Adrenal gland (tissue), 9 donors: ENCODE measurements at regions not wholly inside any gene's neighbourhood (a gene's known extent, or its start where the extent isn't known, plus 50 kb on each side); places are given as distances from the start of the nearest gene placed in this dataset.

ENCODE experiments used
- DNase-seq, 7 donors: peaks; one replicate each; pipeline ENCODE4 v3.0.0-alpha.2; 2019 to 2020
- H3K27ac ChIP-seq, 5 donors: fragments of 200-600 bp; sonication (generic) in 4 of 5; 1 replicate in 3 of 5; 2 replicates in 2 of 5; pipeline versions ENCODE4 v1.5.1 to v1.8.0; 2016 to 2020; ENCODE audit warnings: mild to moderate bottlenecking in 1 of 5
- H3K27me3 ChIP-seq: fragments of 200-600 bp; 2 replicates; pipeline ENCODE4 v1.8.0; 2021
- H3K36me3 ChIP-seq, 2 donors: fragments of 200-600 bp; replicated peaks in 1 of 2; 1 replicate in 1 of 2; 2 replicates in 1 of 2; pipeline versions ENCODE4 v1.5.1 to v1.8.0; 2018 to 2022
- H3K4me1 ChIP-seq, 2 donors: fragments of 200-600 bp; replicated peaks in 1 of 2; 1 replicate in 1 of 2; 2 replicates in 1 of 2; pipeline versions ENCODE4 v1.5.1 to v1.8.0; 2018 to 2021
- H3K4me3 ChIP-seq, 4 donors: fragments of 200-600 bp; sonication (generic) in 3 of 4; one replicate each; pipeline ENCODE4 v1.5.1; 2016 to 2018
- H3K9me3 ChIP-seq, 3 donors: fragments of 200-600 bp; sonication (generic) in 1 of 3; replicated peaks in 1 of 3; 1 replicate in 2 of 3; 2 replicates in 1 of 3; pipeline versions ENCODE4 v1.5.1 to v1.8.0; 2016 to 2021
- POLR2A ChIP-seq, 2 donors: fragments of 450-650 bp; IDR thresholded peaks; one replicate each; pipeline ENCODE4 v1.6.1; 2017; ENCODE audit warnings: antibody characterized with exemption in 2 of 2, mild to moderate bottlenecking in 2 of 2, moderate library complexity in 1 of 2
- WGBS, 4 donors: extraction: QIAGEN DNeasy Blood & Tissue Kit in 2 of 4; methylation state at CpG; one replicate each; pipeline versions ENCODE4 v1.1.5 to v1.1.7; 2013 to 2017; 5-methylcytosine and 5-hydroxymethylcytosine counted together
- intact Hi-C, 2 donors: fragments of 100-400 bp; cut with DNase I; formaldehyde crosslinking; loops; one replicate each; pipeline versions ENCODE4 v1.14.1 to v1.15.0; 2022 to 2023
- TF ChIP-seq, protein P1 (sequence below), 6 experiments: fragments of 450-650 bp in 4 of 6; fragments of 200-600 bp in 2 of 6; sonication (generic) in 1 of 6; IDR thresholded peaks; 1 replicate in 5 of 6; 2 replicates in 1 of 6; pipeline versions ENCODE4 v1.5.1 to v1.8.0; 2016 to 2021; ENCODE audit warnings: antibody characterized with exemption in 6 of 6, mild to moderate bottlenecking in 2 of 6, moderate library complexity in 1 of 6
- donor health status: healthy with polysubstance abuse.
- donor health status: Bipolar disorder and iron deficiency.
- donor health status: DM: yes; HTN: yes; CAD: no.
- donor health status: DM: no; HTN: no; CAD: no.
- donor health status: DM: no; HTN: no; CAD: no.

DNA sequence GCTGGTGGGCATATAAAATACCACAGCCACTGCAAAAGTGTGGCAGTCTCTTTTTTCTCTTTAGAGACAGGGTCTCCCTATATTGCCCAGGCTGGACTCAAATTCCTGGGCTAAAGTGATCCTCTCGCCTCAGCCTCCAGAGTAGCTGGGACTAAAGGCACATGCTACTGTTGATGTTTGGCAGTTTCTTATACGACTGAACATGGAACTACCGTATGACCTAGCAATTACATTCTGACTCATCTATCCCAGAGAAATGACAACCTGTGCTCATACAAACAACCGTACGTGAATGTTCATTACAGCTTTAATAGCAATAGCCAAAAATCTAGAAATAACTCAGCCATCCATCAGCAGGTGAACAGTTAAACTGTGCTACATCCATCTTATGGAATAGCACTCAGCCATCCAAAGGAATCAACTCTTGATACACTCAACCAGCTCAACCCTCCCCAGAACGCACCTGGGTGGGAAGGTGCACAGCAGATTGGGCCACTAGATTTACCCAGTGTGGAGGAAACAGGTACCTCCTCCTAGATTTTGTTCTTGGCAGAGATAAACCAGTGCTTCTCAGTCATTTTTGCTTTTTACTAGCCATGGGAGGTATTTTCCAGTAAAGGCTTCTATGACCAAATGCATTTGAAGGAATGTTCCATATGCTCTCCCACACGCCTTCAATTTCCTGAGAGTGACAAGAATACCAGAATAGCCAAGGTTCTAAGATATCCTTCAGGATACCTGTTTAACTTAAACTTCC is 130.5 kb downstream of the MED15 start:
- intact Hi-C loops, result no loop called here
- H3K4me3 ChIP-seq, result no peak overlapping the region
- no peaks in the 10 kb centered on the region for H3K9me3 ChIP-seq
- no peaks in the 10 kb centered on the region for H3K27me3 ChIP-seq
- no peaks in the 10 kb centered on the region for H3K36me3 ChIP-seq
- no peaks in the 10 kb centered on the region for H3K4me1 ChIP-seq
- no peak for DNase-seq
- TF ChIP-seq POLR2A (IDR thresholded peaks at IDR 0.05), result no peak
- WGBS, 4 donors, result 72 to 77% (median 74%) methylated on average over 7 of the region's 7 CpGs
- H3K27ac ChIP-seq, result no peak overlapping the region

GRCh38 chr22:20638507-20638870 is 131.1 kb downstream of the MED15 start:
- WGBS, 4 donors, result 54 to 86% (median 60%) methylated on average over 1 of the region's 1 CpG
- intact Hi-C loops, result no loop called here

DNA sequence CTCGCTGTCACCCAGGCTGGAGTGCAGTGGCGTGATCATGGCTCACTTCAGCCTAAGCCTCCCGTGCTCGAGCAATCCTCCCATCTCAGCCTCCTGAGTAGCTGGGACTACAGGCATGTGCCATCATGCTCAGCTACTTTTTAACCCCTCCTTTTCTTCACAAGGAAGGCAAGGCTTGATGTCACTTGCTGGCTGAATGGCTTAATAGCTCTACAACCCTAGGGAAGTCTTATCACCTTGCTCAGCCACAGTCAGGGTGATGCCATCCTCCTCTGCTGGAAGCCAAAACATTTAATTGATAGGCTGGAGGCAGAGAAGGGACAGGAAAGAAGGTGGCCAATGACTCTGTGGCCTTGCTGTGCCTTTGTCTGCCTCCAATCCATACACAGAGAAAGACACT is 131.9 kb downstream of the MED15 start:
- no peak overlapping the region for H3K4me3 ChIP-seq
- 66 to 82% (median 82%) methylated on average over 4 of the region's 4 CpGs for WGBS, 4 donors
- H3K27me3 ChIP-seq, result no peaks in the 10 kb centered on the region

More at GRCh38 chr22:20638507-20638870, 131.1 kb downstream of the MED15 start:
- no peak for DNase-seq
- Histone ChIP-seq H3K4me3 (no peak overlapping the region), H3K4me1 (no peaks in the 10 kb centered on the region), H3K36me3 (no peaks in the 10 kb centered on the region), H3K9me3 (no peaks in the 10 kb centered on the region), H3K27ac (no peak overlapping the region), H3K27me3 (no peaks in the 10 kb centered on the region)
- TF ChIP-seq, protein P1, sequence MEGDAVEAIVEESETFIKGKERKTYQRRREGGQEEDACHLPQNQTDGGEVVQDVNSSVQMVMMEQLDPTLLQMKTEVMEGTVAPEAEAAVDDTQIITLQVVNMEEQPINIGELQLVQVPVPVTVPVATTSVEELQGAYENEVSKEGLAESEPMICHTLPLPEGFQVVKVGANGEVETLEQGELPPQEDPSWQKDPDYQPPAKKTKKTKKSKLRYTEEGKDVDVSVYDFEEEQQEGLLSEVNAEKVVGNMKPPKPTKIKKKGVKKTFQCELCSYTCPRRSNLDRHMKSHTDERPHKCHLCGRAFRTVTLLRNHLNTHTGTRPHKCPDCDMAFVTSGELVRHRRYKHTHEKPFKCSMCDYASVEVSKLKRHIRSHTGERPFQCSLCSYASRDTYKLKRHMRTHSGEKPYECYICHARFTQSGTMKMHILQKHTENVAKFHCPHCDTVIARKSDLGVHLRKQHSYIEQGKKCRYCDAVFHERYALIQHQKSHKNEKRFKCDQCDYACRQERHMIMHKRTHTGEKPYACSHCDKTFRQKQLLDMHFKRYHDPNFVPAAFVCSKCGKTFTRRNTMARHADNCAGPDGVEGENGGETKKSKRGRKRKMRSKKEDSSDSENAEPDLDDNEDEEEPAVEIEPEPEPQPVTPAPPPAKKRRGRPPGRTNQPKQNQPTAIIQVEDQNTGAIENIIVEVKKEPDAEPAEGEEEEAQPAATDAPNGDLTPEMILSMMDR (IDR thresholded peaks at IDR 0.05), result no peak
- TF ChIP-seq POLR2A (IDR thresholded peaks at IDR 0.05), result no peak

GRCh38 chr22:20639750-20640149 is 132.3 kb downstream of the MED15 start:
- no peaks in the 10 kb centered on the region for H3K27me3 ChIP-seq
- H3K4me3 ChIP-seq, result no peak overlapping the region
- H3K36me3 ChIP-seq, result no peaks in the 10 kb centered on the region
- TF ChIP-seq, protein P1 (IDR thresholded peaks at IDR 0.05), result no peak
- no peak for TF ChIP-seq POLR2A (IDR thresholded peaks at IDR 0.05)
- WGBS, 4 donors, result 85 to 90% (median 87%) methylated on average over 3 of the region's 3 CpGs
- intact Hi-C loops, result no loop called here
- DNase-seq, result no peak
- no peaks in the 10 kb centered on the region for H3K9me3 ChIP-seq
- H3K4me1 ChIP-seq, result no peaks in the 10 kb centered on the region
- H3K27ac ChIP-seq, result no peak overlapping the region

More for the DNA sequence above, 131.9 kb downstream of the MED15 start:
- H3K4me1 ChIP-seq, result no peaks in the 10 kb centered on the region
- TF ChIP-seq, protein P1 (IDR thresholded peaks at IDR 0.05), result no peak
- no peak for TF ChIP-seq POLR2A (IDR thresholded peaks at IDR 0.05)
- H3K27ac ChIP-seq, result no peak overlapping the region
- DNase-seq, result peak in 1 of 7 donors; percentile 2
- intact Hi-C loops, result no loop called here
- no peaks in the 10 kb centered on the region for H3K9me3 ChIP-seq
- no peaks in the 10 kb centered on the region for H3K36me3 ChIP-seq
